ENCODE measurements at regions not wholly inside any gene's neighbourhood (a gene's known extent, or its start where the extent isn't known, plus 50 kb on each side); places are given as distances from the start of the nearest gene placed in this dataset.
A peak's percentile ranks its signal among the peaks of the same experiment; 100 is the strongest.

GRCh38 chr4:112082954-112083586 is 62.2 kb upstream of the FAM241A start:
- Histone ChIP-seq H3K27me3 (ENCODE audit: control insufficient read depth, insufficient read depth, low read length) (no peaks in the 10 kb centered on the region), H3K4me3 (ENCODE audit: low read length in 3 of 3) (no peak overlapping the region), H3K9ac (ENCODE audit: low read length in 3 of 3) (no peak overlapping the region), H3K27ac (ENCODE audit: low read depth in 2 of 2, low read length in 2 of 2) (no peak overlapping the region), H3K4me1 (ENCODE audit: control insufficient read depth in 2 of 3, insufficient read depth in 2 of 3, low read depth in 1 of 3, low read length in 3 of 3) (no peaks in the 10 kb centered on the region), H3K36me3 (ENCODE audit: control insufficient read depth in 2 of 3, insufficient read depth in 3 of 3, low read length in 3 of 3) (no peaks in the 10 kb centered on the region), H3K9me3 (ENCODE audit: control insufficient read depth in 2 of 3, insufficient read depth in 1 of 3, low read length in 3 of 3) (no peaks in the 10 kb centered on the region)
- peak; percentile 11 for FAIRE-seq
- TF ChIP-seq CTCF (IDR thresholded peaks at IDR 0.05; ENCODE audit: borderline replicate concordance, extremely low read depth, insufficient read depth) = no peak
- DNase-seq = peak in 2 of 5 donors; percentile 5 to 49
- intact Hi-C loops (cut with DNase I) = no loop called here

- no peaks in the 10 kb centered on the region for H3K9me3 ChIP-seq (ENCODE audit: control insufficient read depth in 2 of 3, insufficient read depth in 1 of 3, low read length in 3 of 3)
- H3K4me3 ChIP-seq (ENCODE audit: low read length in 3 of 3) = no peak overlapping the region
- no peak for FAIRE-seq
- intact Hi-C loops (cut with DNase I) = no loop called here
- no peak for DNase-seq
- no peak overlapping the region for H3K27ac ChIP-seq (ENCODE audit: low read depth in 2 of 2, low read length in 2 of 2)
- no peaks in the 10 kb centered on the region for H3K27me3 ChIP-seq (ENCODE audit: control insufficient read depth, insufficient read depth, low read length)
- no peaks in the 10 kb centered on the region for H3K36me3 ChIP-seq (ENCODE audit: control insufficient read depth in 2 of 3, insufficient read depth in 3 of 3, low read length in 3 of 3)
- H3K4me1 ChIP-seq (ENCODE audit: control insufficient read depth in 2 of 3, insufficient read depth in 2 of 3, low read depth in 1 of 3, low read length in 3 of 3) = no peaks in the 10 kb centered on the region
- no peak overlapping the region for H3K9ac ChIP-seq (ENCODE audit: low read length in 3 of 3)
- TF ChIP-seq CTCF (IDR thresholded peaks at IDR 0.05; ENCODE audit: borderline replicate concordance, extremely low read depth, insufficient read depth) = no peak
Observed at GRCh38 chr4:112083587-112084347, 61.5 kb upstream of the FAM241A start.

- H3K27ac ChIP-seq (ENCODE audit: low read depth in 2 of 2, low read length in 2 of 2) = no peak overlapping the region
- no peaks in the 10 kb centered on the region for H3K36me3 ChIP-seq (ENCODE audit: control insufficient read depth in 2 of 3, insufficient read depth in 3 of 3, low read length in 3 of 3)
- H3K9ac ChIP-seq (ENCODE audit: low read length in 3 of 3) = no peak overlapping the region
- no peak overlapping the region for H3K4me3 ChIP-seq (ENCODE audit: low read length in 3 of 3)
- no peak for TF ChIP-seq CTCF (IDR thresholded peaks at IDR 0.05; ENCODE audit: borderline replicate concordance, extremely low read depth, insufficient read depth)
- no peaks in the 10 kb centered on the region for H3K4me1 ChIP-seq (ENCODE audit: control insufficient read depth in 2 of 3, insufficient read depth in 2 of 3, low read depth in 1 of 3, low read length in 3 of 3)
- FAIRE-seq (no peak), DNase-seq (no peak)
- no peaks in the 10 kb centered on the region for H3K27me3 ChIP-seq (ENCODE audit: control insufficient read depth, insufficient read depth, low read length)
- intact Hi-C loops (cut with DNase I) = no loop called here
- no peaks in the 10 kb centered on the region for H3K9me3 ChIP-seq (ENCODE audit: control insufficient read depth in 2 of 3, insufficient read depth in 1 of 3, low read length in 3 of 3)
Observed at GRCh38 chr4:112085156-112086035, 59.9 kb upstream of the FAM241A start.
